HCT116 (cell line): ENCODE measurements at regions not wholly inside any gene's neighbourhood (a gene's known extent, or its start where the extent isn't known, plus 50 kb on each side); places are given as distances from the start of the nearest gene placed in this dataset.

Experiments used
- ATAC-seq: fragments of 200-7000 bp; cut with Tn5 transposase; 2 replicates; pipeline ENCODE4 v1.9.1; 2020; ENCODE audit warnings: mild to moderate bottlenecking, moderate library complexity
- BruUV-seq: library from RNA; stranded (reverse); fragments of 400-500 nt; replicated peaks from 2 replicates; lab custom pipeline; 2021; lab: Mats Ljungman, UMichigan
- CTCF ChIA-PET: fragments of 300-600 bp; sonication (Branson Sonifier 250); formaldehyde crosslinking; loops from one replicate; lab custom pipeline; 2021; ENCODE audit warnings: antibody characterized with exemption; lab: Charles Lee
- POLR2A ChIA-PET: fragments of 300-600, 350-600 bp; sonication (Branson Sonifier 250); formaldehyde crosslinking; loops from one replicate; lab custom pipeline; 2021; ENCODE audit warnings: antibody characterized with exemption; lab: Charles Lee
- RAD21 ChIA-PET, 2 experiments: fragments of 300-600 bp; sonication (Branson Sonifier 250); formaldehyde crosslinking; loops; one replicate each; lab custom pipeline; 2023; ENCODE audit warnings: low total read pairs in 2 of 2; ENCODE audit not compliant: uncharacterized antibody in 2 of 2, unreplicated experiment in 2 of 2, low non-redundant PET in 1 of 2; lab: Charles Lee
- DNase-seq: peaks from one replicate; pipeline ENCODE4 v3.0.0-alpha.2; 2010; ENCODE audit warnings: low read depth, low spot score
- H2AFZ ChIP-seq: fragments of 200-600 bp; shearing (Covaris generic), sonication (generic); 2 replicates; pipeline ENCODE4 v1.6.1; 2017; ENCODE audit warnings: low read depth, mixed run types, mixed read lengths, antibody characterized with exemption, low read length; ENCODE audit not compliant: poor library complexity, severe bottlenecking
- H3K27ac ChIP-seq: 2 replicates; pipeline ENCODE4 v1.5.1; 2012; ENCODE audit warnings: low read depth, low read length
- H3K27me3 ChIP-seq: fragments of 200-600 bp; sonication (generic); 2 replicates; pipeline ENCODE4 v1.6.1; 2016; ENCODE audit warnings: mixed run types, low read length, mixed read lengths; ENCODE audit not compliant: insufficient read depth
- H3K36me3 ChIP-seq, 2 experiments: fragments of 200-500 bp in 1 of 2; fragments of 200-600 bp in 1 of 2; sonication (Bioruptor generic) in 1 of 2; sonication (generic) in 1 of 2; 2 replicates each; pipeline versions ENCODE4 v1.5.1 to v1.6.1; 2014 to 2016; ENCODE audit warnings: low read length in 2 of 2, inconsistent platforms in 1 of 2, mixed read lengths in 1 of 2, mixed run types in 1 of 2; ENCODE audit not compliant: insufficient read depth in 2 of 2, control insufficient read depth in 1 of 2
- H3K4me1 ChIP-seq, 2 experiments: fragments of 200-600 bp in 1 of 2; sonication (generic) in 1 of 2; 2 replicates each; pipeline versions ENCODE4 v1.5.1 to v1.6.1; 2012 to 2017; ENCODE audit warnings: low read length in 2 of 2, inconsistent platforms in 1 of 2, mild to moderate bottlenecking in 1 of 2, mixed read lengths in 1 of 2, mixed run types in 1 of 2, moderate library complexity in 1 of 2; ENCODE audit not compliant: insufficient read depth in 2 of 2, control insufficient read depth in 1 of 2
- H3K4me2 ChIP-seq: fragments of 200-600 bp; sonication (generic); 2 replicates; pipeline ENCODE4 v1.6.1; 2017; ENCODE audit warnings: mixed run types, low read length, mixed read lengths
- H3K4me3 ChIP-seq, 2 experiments: fragments of 200-600 bp in 1 of 2; sonication (generic) in 1 of 2; replicated peaks in 1 of 2; 2 replicates each; pipeline ENCODE4 v1.5.1; 2011 to 2016; ENCODE audit warnings: low read length in 2 of 2, control low read depth in 1 of 2, low read depth in 1 of 2, mild to moderate bottlenecking in 1 of 2, mixed read lengths in 1 of 2, mixed run types in 1 of 2
- H3K79me2 ChIP-seq: fragments of 200-600 bp; sonication (generic); 2 replicates; pipeline ENCODE4 v1.6.1; 2017; ENCODE audit warnings: mild to moderate bottlenecking, mixed run types, low read length, moderate library complexity, mixed read lengths; ENCODE audit not compliant: insufficient read depth
- H3K9ac ChIP-seq: fragments of 200-600 bp; sonication (generic); 2 replicates; pipeline ENCODE4 v1.6.1; 2016; ENCODE audit warnings: low read length, mixed read lengths
- H3K9me2 ChIP-seq: fragments of 200-600 bp; sonication (generic), shearing (Covaris generic); 2 replicates; pipeline ENCODE4 v1.6.1; 2017; ENCODE audit warnings: mixed run types, mild to moderate bottlenecking, moderate library complexity; ENCODE audit not compliant: insufficient read depth
- H3K9me3 ChIP-seq, 2 experiments: fragments of 200-500 bp in 1 of 2; fragments of 200-600 bp in 1 of 2; sonication (Bioruptor generic) in 1 of 2; sonication (generic) in 1 of 2; 2 replicates each; pipeline ENCODE4 v1.6.1; 2014 to 2017; ENCODE audit warnings: low read length in 2 of 2, mixed read lengths in 2 of 2, inconsistent platforms in 1 of 2, low read depth in 1 of 2, mild to moderate bottlenecking in 1 of 2, mixed run types in 1 of 2, moderate library complexity in 1 of 2; ENCODE audit not compliant: control insufficient read depth in 1 of 2, insufficient read depth in 1 of 2
- H4K20me1 ChIP-seq: fragments of 200-600 bp; sonication (generic), shearing (Covaris generic); 2 replicates; pipeline ENCODE4 v1.6.1; 2017; ENCODE audit warnings: mixed run types, mild to moderate bottlenecking, moderate library complexity; ENCODE audit not compliant: insufficient read depth
- EGR1 ChIP-seq: IDR thresholded peaks from 2 replicates; pipeline ENCODE4 v1.6.1; 2012; ENCODE audit warnings: low read depth
- EZH2 ChIP-seq: fragments of 200-600 bp; sonication (generic); IDR thresholded peaks from 2 replicates; pipeline ENCODE4 v1.6.1; 2017; ENCODE audit warnings: antibody characterized with exemption, mixed run types
- FOSL1 ChIP-seq: IDR thresholded peaks from 2 replicates; pipeline ENCODE4 v1.6.1; 2012; ENCODE audit warnings: low read depth
- JUND ChIP-seq: IDR thresholded peaks from 2 replicates; pipeline ENCODE4 v1.6.1; 2012
- POLR2A ChIP-seq: IDR thresholded peaks from 2 replicates; pipeline ENCODE4 v1.7.0; 2011; ENCODE audit warnings: borderline replicate concordance; ENCODE audit not compliant: insufficient read depth, insufficient read length; ENCODE audit errors: extremely low read depth
- POLR2AphosphoS5 ChIP-seq: IDR thresholded peaks from 2 replicates; pipeline ENCODE4 v1.6.1; 2011; ENCODE audit warnings: mild to moderate bottlenecking, low read depth, low read length, moderate library complexity
- RAD21 ChIP-seq: IDR thresholded peaks from 2 replicates; pipeline ENCODE4 v1.6.1; 2012; ENCODE audit warnings: low read depth, mild to moderate bottlenecking
- SIN3A ChIP-seq: IDR thresholded peaks from 2 replicates; pipeline ENCODE4 v1.6.1; 2012; ENCODE audit warnings: low read depth
- SP1 ChIP-seq: IDR thresholded peaks from 2 replicates; pipeline ENCODE4 v1.6.1; 2012; ENCODE audit warnings: low read depth
- SRF ChIP-seq: IDR thresholded peaks from 2 replicates; pipeline ENCODE4 v1.6.1; 2012; ENCODE audit warnings: low read depth
- TCF7L2 ChIP-seq: IDR thresholded peaks from 2 replicates; pipeline ENCODE4 v1.7.0; 2011; ENCODE audit warnings: borderline replicate concordance, inconsistent platforms; ENCODE audit not compliant: insufficient read depth, insufficient read length; ENCODE audit errors: extremely low read depth
- YY1 ChIP-seq: IDR thresholded peaks from 2 replicates; pipeline ENCODE4 v1.6.1; 2011; ENCODE audit warnings: low read length, low read depth, moderate library complexity, mild to moderate bottlenecking; ENCODE audit not compliant: insufficient replicate concordance; ENCODE audit errors: extremely low read depth
- ZNF274 ChIP-seq: fragments of 200-500 bp; sonication (Bioruptor generic); IDR thresholded peaks from 2 replicates; pipeline ENCODE4 v1.6.1; 2014; ENCODE audit warnings: mild to moderate bottlenecking, low read depth, low read length, inconsistent platforms
- intact Hi-C: fragments of 100-400 bp; cut with micrococcal nuclease; formaldehyde crosslinking; loops from 2 replicates; pipeline ENCODE4 v1.10.0; 2022
- TF ChIP-seq, protein P1 (sequence below), 3 experiments: fragments of 200-600 bp in 1 of 3; sonication (generic) in 1 of 3; IDR thresholded peaks in 2 of 3; conservative IDR thresholded peaks in 1 of 3; 2 replicates each; pipeline ENCODE4 v1.5.1; 2012 to 2017; ENCODE audit warnings: low read depth in 2 of 3, low read length in 2 of 3, antibody characterized with exemption in 1 of 3, borderline replicate concordance in 1 of 3, control low read depth in 1 of 3, mild to moderate bottlenecking in 1 of 3, mixed read lengths in 1 of 3, mixed run types in 1 of 3, moderate library complexity in 1 of 3; ENCODE audit not compliant: insufficient read depth in 1 of 3
- TF ChIP-seq, protein P2 (sequence below): IDR thresholded peaks from 2 replicates; pipeline ENCODE4 v1.6.1; 2012
- TF ChIP-seq, protein P3 (sequence below): IDR thresholded peaks from 2 replicates; pipeline ENCODE4 v1.6.1; 2011; ENCODE audit warnings: mild to moderate bottlenecking, low read length, moderate library complexity; ENCODE audit not compliant: insufficient replicate concordance; ENCODE audit errors: extremely low read depth

DNA sequence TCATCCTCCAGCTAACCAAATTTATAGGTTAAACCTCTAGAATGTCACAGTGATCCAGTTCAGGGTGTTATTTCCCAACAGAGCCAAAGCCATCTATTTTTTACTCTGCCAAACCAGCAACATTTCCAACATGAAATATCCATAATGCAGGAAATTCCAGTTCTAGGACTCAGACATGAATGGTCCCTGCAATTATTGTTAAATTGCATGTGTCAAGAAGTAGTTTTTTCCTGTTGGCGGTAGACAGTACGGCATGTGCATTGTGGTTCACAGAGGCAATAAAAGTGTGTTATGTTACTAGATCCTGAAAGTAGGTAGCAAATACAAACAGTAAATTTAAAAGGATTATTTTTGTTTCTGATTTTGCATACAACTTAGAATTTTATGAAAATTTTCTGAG is 215.7 kb upstream of the THBS1 start:
- no peak for ATAC-seq
- CTCF ChIA-PET, result no interaction called here
- no peak overlapping the region for H3K4me3 ChIP-seq
- H3K9ac ChIP-seq, result no peak overlapping the region
- no peaks in the 10 kb centered on the region for H4K20me1 ChIP-seq
- no peaks in the 10 kb centered on the region for H3K4me1 ChIP-seq
- H3K27ac ChIP-seq, result no peak overlapping the region
- no peaks in the 10 kb centered on the region for H3K79me2 ChIP-seq
- BruUV-seq, result no TSS peak
- no peaks in the 10 kb centered on the region for H3K9me3 ChIP-seq
- POLR2A ChIA-PET, result no interaction called here
- TF ChIP-seq ZNF274 (no peak), SIN3A (no peak), YY1 (no peak), EZH2 (no peak), RAD21 (no peak), POLR2AphosphoS5 (no peak), FOSL1 (no peak), TCF7L2 (no peak), JUND (no peak), SP1 (no peak), SRF (no peak), POLR2A (no peak), EGR1 (no peak)
- TF ChIP-seq, protein P1, sequence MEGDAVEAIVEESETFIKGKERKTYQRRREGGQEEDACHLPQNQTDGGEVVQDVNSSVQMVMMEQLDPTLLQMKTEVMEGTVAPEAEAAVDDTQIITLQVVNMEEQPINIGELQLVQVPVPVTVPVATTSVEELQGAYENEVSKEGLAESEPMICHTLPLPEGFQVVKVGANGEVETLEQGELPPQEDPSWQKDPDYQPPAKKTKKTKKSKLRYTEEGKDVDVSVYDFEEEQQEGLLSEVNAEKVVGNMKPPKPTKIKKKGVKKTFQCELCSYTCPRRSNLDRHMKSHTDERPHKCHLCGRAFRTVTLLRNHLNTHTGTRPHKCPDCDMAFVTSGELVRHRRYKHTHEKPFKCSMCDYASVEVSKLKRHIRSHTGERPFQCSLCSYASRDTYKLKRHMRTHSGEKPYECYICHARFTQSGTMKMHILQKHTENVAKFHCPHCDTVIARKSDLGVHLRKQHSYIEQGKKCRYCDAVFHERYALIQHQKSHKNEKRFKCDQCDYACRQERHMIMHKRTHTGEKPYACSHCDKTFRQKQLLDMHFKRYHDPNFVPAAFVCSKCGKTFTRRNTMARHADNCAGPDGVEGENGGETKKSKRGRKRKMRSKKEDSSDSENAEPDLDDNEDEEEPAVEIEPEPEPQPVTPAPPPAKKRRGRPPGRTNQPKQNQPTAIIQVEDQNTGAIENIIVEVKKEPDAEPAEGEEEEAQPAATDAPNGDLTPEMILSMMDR (IDR thresholded peaks at IDR 0.05 in 2 of 3, conservative IDR thresholded peaks at IDR 0.05 in 1 of 3; ENCODE audit: borderline replicate concordance in 1 of 3, insufficient read depth in 1 of 3, low read depth in 2 of 3, low read length in 2 of 3), result no peak
- TF ChIP-seq, protein P2, sequence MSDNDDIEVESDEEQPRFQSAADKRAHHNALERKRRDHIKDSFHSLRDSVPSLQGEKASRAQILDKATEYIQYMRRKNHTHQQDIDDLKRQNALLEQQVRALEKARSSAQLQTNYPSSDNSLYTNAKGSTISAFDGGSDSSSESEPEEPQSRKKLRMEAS, result no peak
- TF ChIP-seq, protein P3, sequence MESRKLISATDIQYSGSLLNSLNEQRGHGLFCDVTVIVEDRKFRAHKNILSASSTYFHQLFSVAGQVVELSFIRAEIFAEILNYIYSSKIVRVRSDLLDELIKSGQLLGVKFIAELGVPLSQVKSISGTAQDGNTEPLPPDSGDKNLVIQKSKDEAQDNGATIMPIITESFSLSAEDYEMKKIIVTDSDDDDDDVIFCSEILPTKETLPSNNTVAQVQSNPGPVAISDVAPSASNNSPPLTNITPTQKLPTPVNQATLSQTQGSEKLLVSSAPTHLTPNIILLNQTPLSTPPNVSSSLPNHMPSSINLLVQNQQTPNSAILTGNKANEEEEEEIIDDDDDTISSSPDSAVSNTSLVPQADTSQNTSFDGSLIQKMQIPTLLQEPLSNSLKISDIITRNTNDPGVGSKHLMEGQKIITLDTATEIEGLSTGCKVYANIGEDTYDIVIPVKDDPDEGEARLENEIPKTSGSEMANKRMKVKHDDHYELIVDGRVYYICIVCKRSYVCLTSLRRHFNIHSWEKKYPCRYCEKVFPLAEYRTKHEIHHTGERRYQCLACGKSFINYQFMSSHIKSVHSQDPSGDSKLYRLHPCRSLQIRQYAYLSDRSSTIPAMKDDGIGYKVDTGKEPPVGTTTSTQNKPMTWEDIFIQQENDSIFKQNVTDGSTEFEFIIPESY, result no peak
- TF ChIP-seq, all 23 proteins: peak for 0
- no peak overlapping the region for H2AFZ ChIP-seq
- no peaks in the 10 kb centered on the region for H3K9me2 ChIP-seq
- RAD21 ChIA-PET, result no interaction called here
- no peaks in the 10 kb centered on the region for H3K36me3 ChIP-seq
- DNase-seq, result no peak
- intact Hi-C loops, result no loop called here
- no peaks in the 10 kb centered on the region for H3K27me3 ChIP-seq
- H3K4me2 ChIP-seq, result no peak overlapping the region
